Calu3 (cell line): ENCODE measurements at regions not wholly inside any gene's neighbourhood (a gene's known extent, or its start where the extent isn't known, plus 50 kb on each side); places are given as distances from the start of the nearest gene placed in this dataset.

ENCODE experiments used
- BruUV-seq: library from RNA; stranded (reverse); fragments of 400-500 nt; replicated peaks from 2 replicates; lab custom pipeline; 2021; lab: Mats Ljungman, UMichigan
- CTCF ChIA-PET: fragments of 300-600 bp; sonication (Branson Sonifier 250); formaldehyde crosslinking; loops from one replicate; lab custom pipeline; 2022; ENCODE audit warnings: antibody characterized with exemption; lab: Charles Lee
- DNase-seq: peaks from one replicate; pipeline ENCODE4 v3.0.0; 2022
- H3K27ac Mint-ChIP-seq: one replicate; pipeline ENCODE4 v1.8.0; 2022; ENCODE audit warnings: mixed read lengths; ENCODE audit not compliant: unreplicated experiment
- H3K27me3 Mint-ChIP-seq: one replicate; pipeline ENCODE4 v1.8.0; 2022; ENCODE audit warnings: mixed read lengths; ENCODE audit not compliant: unreplicated experiment
- H3K36me3 Mint-ChIP-seq: one replicate; pipeline ENCODE4 v1.8.0; 2022; ENCODE audit warnings: mild to moderate bottlenecking, moderate library complexity, mixed read lengths; ENCODE audit not compliant: insufficient read depth, unreplicated experiment
- H3K4me1 Mint-ChIP-seq: one replicate; pipeline ENCODE4 v1.8.0; 2022; ENCODE audit warnings: mild to moderate bottlenecking, low read depth, mixed read lengths; ENCODE audit not compliant: unreplicated experiment
- H3K4me3 Mint-ChIP-seq: one replicate; pipeline ENCODE4 v1.8.0; 2022; ENCODE audit warnings: mild to moderate bottlenecking, low read depth, moderate library complexity, mixed read lengths; ENCODE audit not compliant: unreplicated experiment
- H3K9me3 Mint-ChIP-seq: one replicate; pipeline ENCODE4 v1.8.0; 2022; ENCODE audit warnings: low read depth, mixed read lengths; ENCODE audit not compliant: unreplicated experiment
- intact Hi-C: fragments of 100-400 bp; cut with micrococcal nuclease; formaldehyde crosslinking; loops from one replicate; pipeline ENCODE4 v1.10.0; 2022; ENCODE audit not compliant: unreplicated experiment
- TF ChIP-seq, protein P1 (sequence below): fragments of 200-600 bp; IDR thresholded peaks from one replicate; pipeline ENCODE4 v1.8.0; 2022; ENCODE audit warnings: antibody characterized with exemption; ENCODE audit not compliant: unreplicated experiment

- Mint-ChIP-seq H3K27ac (no peak overlapping the region), H3K27me3 (no peaks in the 10 kb centered on the region), H3K9me3 (no peaks in the 10 kb centered on the region), H3K4me1 (peaks cover 32% of the 10 kb centered on the region), H3K4me3 (no peak overlapping the region), H3K36me3 (no peaks in the 10 kb centered on the region)
- CTCF ChIA-PET = no interaction called here
- intact Hi-C loops = loop anchor here (5.0 kb wide), 1 partner anchor 45 kb away; no protein-coding TSS in a partner anchor
- DNase-seq = no peak
- TF ChIP-seq, protein P1, sequence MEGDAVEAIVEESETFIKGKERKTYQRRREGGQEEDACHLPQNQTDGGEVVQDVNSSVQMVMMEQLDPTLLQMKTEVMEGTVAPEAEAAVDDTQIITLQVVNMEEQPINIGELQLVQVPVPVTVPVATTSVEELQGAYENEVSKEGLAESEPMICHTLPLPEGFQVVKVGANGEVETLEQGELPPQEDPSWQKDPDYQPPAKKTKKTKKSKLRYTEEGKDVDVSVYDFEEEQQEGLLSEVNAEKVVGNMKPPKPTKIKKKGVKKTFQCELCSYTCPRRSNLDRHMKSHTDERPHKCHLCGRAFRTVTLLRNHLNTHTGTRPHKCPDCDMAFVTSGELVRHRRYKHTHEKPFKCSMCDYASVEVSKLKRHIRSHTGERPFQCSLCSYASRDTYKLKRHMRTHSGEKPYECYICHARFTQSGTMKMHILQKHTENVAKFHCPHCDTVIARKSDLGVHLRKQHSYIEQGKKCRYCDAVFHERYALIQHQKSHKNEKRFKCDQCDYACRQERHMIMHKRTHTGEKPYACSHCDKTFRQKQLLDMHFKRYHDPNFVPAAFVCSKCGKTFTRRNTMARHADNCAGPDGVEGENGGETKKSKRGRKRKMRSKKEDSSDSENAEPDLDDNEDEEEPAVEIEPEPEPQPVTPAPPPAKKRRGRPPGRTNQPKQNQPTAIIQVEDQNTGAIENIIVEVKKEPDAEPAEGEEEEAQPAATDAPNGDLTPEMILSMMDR = no peak
- no TSS peak for BruUV-seq
These were observed 90.4 kb upstream of the RASGEF1B start for GRCh38 chr4:81562093-81562492.

DNA sequence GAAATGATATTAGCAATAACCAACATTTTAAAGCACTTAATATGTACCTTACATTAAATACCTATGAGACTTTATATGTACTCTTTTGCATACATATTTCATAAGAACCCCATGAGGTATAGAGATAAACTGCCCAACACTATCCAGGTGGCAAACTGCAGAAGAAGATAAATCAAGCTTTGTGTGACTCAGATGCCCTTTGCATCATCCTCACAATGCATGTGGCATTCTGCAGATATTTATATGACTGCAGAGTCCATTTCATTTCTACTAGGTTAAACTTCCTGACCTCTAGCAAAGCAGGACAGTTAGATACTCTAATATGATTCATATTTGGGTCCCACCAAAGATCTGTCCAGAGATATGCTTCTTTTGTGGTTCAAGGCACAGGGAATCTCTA is 85.6 kb upstream of the RASGEF1B start:
- no peaks in the 10 kb centered on the region for H3K36me3 Mint-ChIP-seq
- no peak overlapping the region for H3K4me3 Mint-ChIP-seq
- no peak for DNase-seq
- TF ChIP-seq, protein P1 = no peak
- intact Hi-C loops = no loop called here
- no peak overlapping the region for H3K27ac Mint-ChIP-seq
- CTCF ChIA-PET = no interaction called here
- H3K27me3 Mint-ChIP-seq = no peaks in the 10 kb centered on the region
- H3K9me3 Mint-ChIP-seq = no peaks in the 10 kb centered on the region
- H3K4me1 Mint-ChIP-seq = peaks cover 8% of the 10 kb centered on the region
- BruUV-seq = no TSS peak

- Mint-ChIP-seq H3K4me3 (no peak overlapping the region), H3K27ac (peak overlapping the region; percentile 33), H3K4me1 (peaks cover 15% of the 10 kb centered on the region), H3K36me3 (no peaks in the 10 kb centered on the region), H3K9me3 (no peaks in the 10 kb centered on the region), H3K27me3 (no peaks in the 10 kb centered on the region)
- DNase-seq = no peak
- CTCF ChIA-PET = interaction anchor here (0.8 kb wide), 1 partner anchor 80 kb away, joined by 3 read pairs; no protein-coding TSS in a partner anchor
- no TSS peak for BruUV-seq
- intact Hi-C loops = no loop called here
- TF ChIP-seq, protein P1 = no peak
These were observed 83.8 kb upstream of the RASGEF1B start for GRCh38 chr4:81555489-81555888.

DNA sequence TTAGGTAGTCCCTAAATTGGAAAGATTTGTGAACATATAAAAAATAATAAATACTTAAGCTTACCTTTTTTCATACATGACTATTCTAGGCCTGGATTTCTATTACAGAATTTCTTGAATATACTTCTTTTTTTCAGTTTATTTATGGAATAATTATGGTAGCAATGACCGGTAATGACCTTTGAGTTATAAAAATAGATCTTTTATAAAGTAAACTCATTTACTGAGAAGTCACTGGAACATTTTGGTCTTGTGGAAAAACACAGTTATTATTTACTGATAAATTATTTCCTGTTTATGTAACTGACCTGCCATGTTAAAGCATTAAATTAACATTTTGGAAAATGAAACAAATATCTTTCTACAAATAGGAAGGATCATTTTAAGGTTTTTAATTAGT is 80.4 kb upstream of the RASGEF1B start:
- DNase-seq = no peak
- CTCF ChIA-PET = no interaction called here
- no peak overlapping the region for H3K4me3 Mint-ChIP-seq
- TF ChIP-seq, protein P1 = no peak
- no peak overlapping the region for H3K27ac Mint-ChIP-seq
- H3K27me3 Mint-ChIP-seq = no peaks in the 10 kb centered on the region
- no peaks in the 10 kb centered on the region for H3K9me3 Mint-ChIP-seq
- H3K36me3 Mint-ChIP-seq = no peaks in the 10 kb centered on the region
- peaks cover 10% of the 10 kb centered on the region for H3K4me1 Mint-ChIP-seq
- no TSS peak for BruUV-seq
- intact Hi-C loops = no loop called here
